ENCODE measurements at regions not wholly inside any gene's neighbourhood (a gene's known extent, or its start where the extent isn't known, plus 50 kb on each side); places are given as distances from the start of the nearest gene placed in this dataset.
"Not testable (repeated sequence)": the region's sequence is repeated elsewhere in the genome, so short reads cannot be mapped to it uniquely, and the experiment has no call there.

DNA sequence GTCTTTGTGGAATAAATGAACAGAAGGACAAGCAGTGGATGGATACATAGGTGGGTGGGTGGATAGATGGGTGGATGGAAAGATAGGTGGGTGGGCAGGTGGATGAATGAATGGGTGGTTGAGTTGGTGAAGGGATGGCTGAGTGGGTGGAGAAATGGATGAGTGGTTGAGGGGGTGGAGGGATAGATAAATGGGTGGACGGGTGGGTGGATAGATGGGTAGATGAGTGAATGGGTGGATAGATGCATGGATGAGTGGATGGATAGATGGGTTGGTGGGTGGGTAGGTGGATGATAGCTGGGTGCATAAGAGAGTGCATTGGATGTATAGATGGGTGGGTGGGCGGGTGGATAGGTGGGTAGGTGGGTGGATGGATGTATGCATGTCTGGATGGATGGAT lies 63.5 kb downstream of the UNC93B1 start:
- DNase-seq: not testable (repeated sequence)

GRCh38 chr11:67938964-67939363 lies 64.9 kb downstream of the UNC93B1 start:
- DNase-seq: not testable (repeated sequence)

- DNase-seq: not testable (repeated sequence)
These were observed 65.5 kb downstream of the UNC93B1 start for GRCh38 chr11:67938371-67938770.

- not testable (repeated sequence) for DNase-seq
These were observed 80.3 kb downstream of the UNC93B1 start for GRCh38 chr11:67923565-67923964.

GRCh38 chr11:67920546-67920945 lies 83.4 kb downstream of the UNC93B1 start:
- DNase-seq: peak; percentile 68

DNA sequence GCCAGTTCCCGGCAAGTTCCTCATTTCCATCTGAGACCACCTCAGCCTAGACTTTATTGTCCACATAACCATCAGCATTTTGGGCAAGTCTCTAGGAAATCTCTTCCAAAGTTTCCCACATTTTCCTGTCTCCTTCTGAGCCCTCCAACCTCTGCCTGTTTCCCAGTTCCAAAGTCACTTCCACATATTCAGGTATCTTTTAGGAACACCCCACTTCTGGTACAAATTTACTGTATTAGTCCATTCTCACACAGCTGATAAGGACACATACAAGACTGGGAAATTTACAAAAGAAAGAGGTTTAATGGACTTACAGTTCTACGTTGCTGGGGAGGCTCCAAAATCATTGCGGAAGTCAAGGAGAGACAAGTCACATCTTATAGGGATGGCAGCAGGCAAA lies 91.7 kb downstream of the UNC93B1 start:
- not testable (repeated sequence) for DNase-seq

- DNase-seq: not testable (repeated sequence)
These were observed 92.7 kb downstream of the UNC93B1 start for GRCh38 chr11:67911211-67911610.

DNA sequence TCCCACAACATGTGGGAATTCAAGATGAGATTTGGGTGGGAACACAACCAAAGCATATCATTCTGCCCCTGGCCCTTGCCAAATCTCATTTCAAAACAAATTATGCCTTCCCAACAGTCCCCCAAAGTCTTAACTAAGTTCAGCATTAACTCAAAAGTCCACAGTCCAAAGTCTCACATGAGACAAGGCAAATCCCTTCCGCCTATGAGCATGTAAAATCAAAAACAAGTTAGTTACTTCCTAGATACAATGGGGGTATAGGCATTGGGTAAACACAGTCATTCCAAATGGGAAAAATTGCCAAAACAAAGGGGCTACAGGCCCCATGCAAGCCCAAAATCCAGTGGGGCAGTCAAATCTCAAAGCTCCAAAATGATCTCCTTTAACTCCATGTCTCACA lies 93.1 kb downstream of the UNC93B1 start:
- DNase-seq: not testable (repeated sequence)

- not testable (repeated sequence) for DNase-seq
These were observed 96.9 kb downstream of the UNC93B1 start for GRCh38 chr11:67906969-67907368.

DNA sequence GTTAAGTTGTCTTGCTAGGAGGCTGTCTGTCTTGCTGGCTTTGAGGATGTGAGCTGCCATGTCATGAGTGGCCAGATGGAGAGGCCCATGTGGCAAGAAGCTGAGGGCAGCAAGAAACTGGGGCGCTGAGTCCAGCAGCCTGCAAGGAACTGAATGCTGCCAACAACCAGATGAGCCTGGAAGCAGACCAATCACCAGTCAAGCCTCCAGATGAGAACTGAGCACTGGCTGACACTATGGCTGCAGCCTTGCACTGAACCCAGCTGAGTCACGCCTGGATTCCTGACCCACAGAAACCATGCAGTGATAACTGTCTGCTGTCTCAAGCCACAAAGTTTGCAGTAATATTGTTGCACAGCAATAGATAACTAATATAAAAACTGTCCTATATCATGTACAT lies 104.4 kb downstream of the UNC93B1 start:
- not testable (repeated sequence) for DNase-seq

DNA sequence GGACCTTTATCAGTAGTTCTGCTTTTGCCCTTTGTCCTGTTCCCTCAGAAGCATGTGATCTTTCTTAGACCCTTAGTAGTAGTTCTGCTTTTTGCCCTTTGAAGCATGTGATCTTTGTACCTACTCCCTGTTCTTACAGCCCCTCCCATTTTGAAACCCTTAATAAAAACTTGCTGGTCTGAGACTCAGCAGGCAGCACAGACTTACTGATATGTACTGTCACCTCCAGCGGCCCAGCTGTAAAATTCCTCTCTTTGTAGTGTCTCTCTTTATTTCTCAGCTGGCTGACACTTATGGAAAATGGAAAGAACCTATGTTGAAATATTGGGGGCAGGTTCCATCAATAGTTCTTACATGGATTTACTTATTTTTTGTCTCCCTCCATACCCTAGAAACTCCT lies 110.4 kb downstream of the UNC93B1 start:
- DNase-seq: not testable (repeated sequence)

GRCh38 chr11:67889646-67890045 lies 114.3 kb downstream of the UNC93B1 start:
- not testable (repeated sequence) for DNase-seq

- DNase-seq: not testable (repeated sequence)
These were observed 115.8 kb downstream of the UNC93B1 start for GRCh38 chr11:67888056-67888455.

- DNase-seq: not testable (repeated sequence)
These were observed 117.2 kb downstream of the UNC93B1 start for GRCh38 chr11:67886672-67887071.

DNA sequence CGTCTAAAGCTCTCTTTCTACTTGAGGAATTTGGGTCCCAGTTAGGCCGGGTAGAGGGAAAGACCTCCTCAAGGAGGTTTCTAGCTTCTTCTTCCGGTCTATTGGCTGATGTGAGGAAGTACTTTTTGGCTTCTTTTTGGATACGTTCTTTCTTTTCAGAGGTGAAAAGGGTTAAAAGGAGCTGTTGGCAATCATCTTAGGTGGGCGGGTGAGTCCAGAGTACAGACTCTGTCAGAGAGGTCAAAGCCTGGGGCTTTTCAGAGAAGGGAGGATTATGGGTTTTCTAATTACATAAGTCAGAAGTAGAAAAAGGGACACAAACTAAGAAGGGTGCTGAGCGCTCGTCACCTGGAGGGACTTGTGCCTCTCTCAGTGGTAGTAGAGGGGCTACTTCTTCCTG lies 117.7 kb downstream of the UNC93B1 start:
- not testable (repeated sequence) for DNase-seq

DNA sequence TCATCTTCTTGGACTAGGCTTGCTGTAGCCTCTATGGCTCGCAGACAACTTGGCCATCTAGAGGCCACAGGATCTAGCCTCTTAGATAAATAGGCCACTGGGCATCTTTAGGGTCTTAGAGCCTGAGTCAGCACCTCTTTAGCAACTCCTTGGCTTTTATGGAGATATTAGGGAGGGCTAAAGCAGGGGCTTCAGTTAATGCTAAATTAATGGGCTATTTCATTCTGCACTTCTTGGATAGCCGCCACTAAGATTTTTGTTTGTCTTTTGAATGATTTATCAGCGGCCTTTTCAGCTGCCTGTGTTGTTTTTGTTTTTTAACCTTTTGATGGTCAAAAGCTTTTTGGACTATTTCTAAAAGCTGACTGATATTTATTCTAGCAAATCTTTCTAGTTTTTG lies 118.3 kb downstream of the UNC93B1 start:
- not testable (repeated sequence) for DNase-seq

GRCh38 chr11:67884761-67885558 lies 118.9 kb downstream of the UNC93B1 start:
- peak; percentile 58 for DNase-seq

GRCh38 chr11:67884073-67884757 lies 119.7 kb downstream of the UNC93B1 start:
- peak; percentile 14 for DNase-seq

DNA sequence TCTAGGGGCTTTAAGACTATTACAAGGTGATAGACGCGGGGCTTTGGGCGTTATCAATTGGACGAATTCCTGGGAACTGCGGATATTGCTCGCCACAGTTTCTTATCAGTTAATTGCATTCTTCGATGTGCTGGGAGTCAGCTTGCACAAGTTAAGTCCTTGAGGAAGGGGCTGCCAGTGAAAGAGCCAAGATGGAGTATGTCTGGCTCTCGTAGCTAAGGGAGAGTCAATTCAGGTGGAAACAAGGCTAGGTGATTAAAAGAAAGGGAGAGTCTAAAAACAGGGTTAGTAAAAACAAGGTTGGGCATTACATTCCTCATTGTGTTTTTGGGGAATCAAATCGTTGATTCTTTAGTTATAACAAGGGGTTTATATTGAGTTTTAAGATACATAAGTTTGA lies 121.6 kb downstream of the UNC93B1 start:
- not testable (repeated sequence) for DNase-seq

DNA sequence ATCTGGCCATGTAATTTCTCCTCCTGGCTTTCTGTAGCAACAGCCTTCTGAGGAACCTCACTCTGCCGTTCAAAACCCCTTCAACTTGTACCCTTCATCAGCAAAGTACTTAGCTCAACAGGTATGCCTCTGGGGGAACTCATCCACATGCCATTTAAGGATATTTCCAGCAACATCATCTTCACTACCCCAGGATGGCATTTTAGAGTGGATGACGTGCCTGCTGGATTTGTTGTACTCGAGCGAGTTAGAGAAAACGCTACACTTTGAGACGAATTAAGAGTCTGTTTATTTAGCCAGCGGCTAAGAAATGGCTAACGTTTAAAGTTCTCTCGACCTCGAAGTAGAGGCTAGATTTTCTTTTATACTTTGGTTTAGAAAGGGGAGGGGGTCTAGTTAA lies 122.1 kb downstream of the UNC93B1 start:
- DNase-seq: not testable (repeated sequence)

- not testable (repeated sequence) for DNase-seq
These were observed 123.2 kb downstream of the UNC93B1 start for GRCh38 chr11:67880594-67881196.

- DNase-seq: peak; percentile 39
These were observed 125.2 kb downstream of the UNC93B1 start for GRCh38 chr11:67878666-67879065.

DNA sequence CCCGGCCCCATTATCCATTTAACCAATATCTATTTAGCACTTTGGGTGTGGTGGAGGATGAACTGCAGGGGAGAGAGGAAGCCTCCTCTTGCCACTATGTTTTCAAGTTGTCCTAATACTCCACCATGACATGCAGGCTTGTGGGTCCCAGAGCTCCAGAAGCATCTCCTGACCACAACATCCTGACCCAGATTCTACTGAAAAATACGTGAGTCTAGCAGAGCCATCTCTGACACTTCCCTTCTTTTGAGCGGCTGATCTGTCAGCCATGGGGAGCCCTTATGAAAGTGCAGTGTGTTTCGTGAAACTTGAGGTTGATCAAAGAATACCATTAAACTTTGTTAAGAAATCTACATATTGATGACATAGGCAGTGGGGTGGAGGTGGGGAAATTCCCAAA lies 126.6 kb downstream of the UNC93B1 start:
- DNase-seq: peak; percentile 44

DNA sequence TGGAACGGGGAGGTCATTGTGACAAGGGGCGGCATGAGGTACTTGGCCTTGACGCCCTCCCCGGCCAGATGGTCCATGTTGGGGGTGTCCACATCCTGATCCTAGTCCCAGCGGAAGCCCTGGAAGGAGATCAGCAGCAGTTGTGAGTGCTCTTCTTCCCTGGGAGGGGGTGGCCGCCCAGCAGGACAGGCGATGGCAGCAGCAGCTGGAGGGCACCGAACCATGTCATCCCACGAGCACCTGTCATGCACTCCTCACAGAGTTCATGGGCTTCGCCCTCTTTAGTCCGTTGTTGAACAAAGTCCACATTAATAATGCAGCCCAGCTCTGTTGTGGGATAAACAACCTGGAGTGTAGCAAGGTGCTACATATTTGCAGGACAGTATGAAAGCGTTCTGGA lies 130.7 kb downstream of the UNC93B1 start:
- DNase-seq: not testable (repeated sequence)

All from stimulated activated CD4-positive, alpha-beta T cell treated with anti-CD3 and anti-CD28 coated beads, Interleukin-15, amount 100 ng/mL, for 24 hours (primary cell).